GM19452 (cell line): ENCODE measurements at regions not wholly inside any gene's neighbourhood (a gene's known extent, or its start where the extent isn't known, plus 50 kb on each side); places are given as distances from the start of the nearest gene placed in this dataset.

Experiments
- ATAC-seq: cut with Tn5 transposase; IDR thresholded peaks from one replicate; pipeline ENCODE4 v1.9.1; 2021; ENCODE audit not compliant: unreplicated experiment

DNA sequence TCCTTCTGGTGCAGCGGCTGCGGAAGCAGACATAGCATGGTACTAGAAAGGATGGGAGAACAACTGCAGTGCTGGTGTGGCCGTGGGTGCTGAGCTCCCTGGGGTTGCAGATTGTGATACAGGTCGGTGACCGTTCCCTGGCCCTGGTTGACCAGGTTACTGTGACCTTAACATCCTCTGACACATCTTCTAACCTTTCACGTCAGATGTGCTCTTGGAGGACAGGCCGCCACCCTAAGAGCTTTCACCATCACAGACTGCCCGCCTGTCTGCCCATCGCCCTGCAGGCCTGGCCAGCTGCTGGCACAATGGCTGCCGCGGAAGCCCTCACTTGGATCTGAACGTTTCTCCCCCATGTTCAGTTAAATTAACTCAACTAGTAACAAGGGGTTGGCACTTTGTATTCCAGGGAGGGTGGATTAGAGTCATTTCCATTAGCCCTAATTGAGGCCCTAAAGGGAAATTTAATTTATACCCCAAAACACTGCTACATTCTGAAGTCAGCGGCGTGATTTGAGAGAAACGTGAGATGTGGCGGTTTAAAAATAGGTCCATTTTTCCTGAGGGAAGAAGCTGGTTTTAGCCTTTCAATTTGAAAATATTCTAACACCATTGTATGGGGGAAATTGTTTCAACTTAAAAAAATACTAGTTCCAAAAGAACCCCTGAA is 443.9 kb upstream of the CDH4 start:
- no peak for ATAC-seq

DNA sequence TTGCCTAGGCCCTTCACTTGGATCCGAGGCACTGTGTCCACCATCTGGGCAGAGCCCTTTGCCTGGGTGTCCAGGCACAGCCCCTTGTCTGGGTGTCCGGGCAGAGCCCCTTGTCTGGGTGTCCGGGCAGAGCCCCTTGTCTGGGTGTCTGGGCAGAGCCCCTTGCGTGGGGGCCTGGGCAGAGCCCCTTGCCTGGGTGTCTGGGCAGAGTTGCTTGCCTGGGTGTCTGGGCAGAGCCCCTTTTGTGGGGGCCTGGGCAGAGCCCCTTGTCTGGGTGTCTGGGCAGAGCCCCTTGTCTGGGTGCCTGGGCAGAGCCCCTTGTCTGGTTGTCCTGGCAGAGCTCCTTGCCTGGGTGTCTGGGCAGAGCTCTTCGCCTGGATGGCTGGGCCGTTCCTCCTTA is 443.4 kb upstream of the CDH4 start:
- ATAC-seq: no peak

DNA sequence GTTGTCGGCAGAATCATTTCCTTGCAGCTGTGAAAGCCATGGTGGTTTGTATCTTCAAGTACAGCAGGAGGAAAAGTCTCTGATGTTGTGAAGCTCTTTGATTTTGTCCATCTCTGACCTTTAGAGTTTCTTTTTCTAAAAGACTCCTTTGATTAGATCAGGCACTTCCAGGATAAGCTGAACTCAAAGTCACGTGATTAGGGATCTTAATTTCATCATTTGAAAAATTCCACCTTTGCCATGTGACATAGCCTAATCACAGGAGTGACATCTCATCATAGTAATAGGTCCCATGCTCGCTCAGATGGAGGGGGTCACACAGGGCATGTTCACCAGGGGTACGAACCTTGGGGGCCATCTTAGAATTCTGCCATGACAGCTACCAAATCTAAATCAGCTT is 441.5 kb upstream of the CDH4 start:
- ATAC-seq: no peak

DNA sequence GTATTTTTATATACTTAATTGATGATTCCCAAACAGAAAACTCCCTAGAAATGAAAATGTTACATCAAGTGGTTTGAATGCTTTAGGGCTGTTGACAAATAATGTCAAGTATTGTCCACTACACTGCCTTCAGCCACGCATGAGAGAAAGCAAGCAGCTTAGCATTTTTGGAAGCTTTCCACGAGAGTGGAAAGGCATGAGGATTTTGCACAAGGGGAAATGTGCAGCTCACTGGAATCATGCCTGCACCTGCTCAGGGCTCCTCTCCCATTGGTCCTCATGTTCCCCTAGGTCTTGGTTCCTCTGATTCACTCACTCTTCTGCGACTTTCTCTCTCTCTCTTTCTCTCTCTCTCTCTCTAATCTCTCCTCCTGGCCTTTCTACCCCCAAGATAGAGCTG is 439.5 kb upstream of the CDH4 start:
- ATAC-seq: no peak

DNA sequence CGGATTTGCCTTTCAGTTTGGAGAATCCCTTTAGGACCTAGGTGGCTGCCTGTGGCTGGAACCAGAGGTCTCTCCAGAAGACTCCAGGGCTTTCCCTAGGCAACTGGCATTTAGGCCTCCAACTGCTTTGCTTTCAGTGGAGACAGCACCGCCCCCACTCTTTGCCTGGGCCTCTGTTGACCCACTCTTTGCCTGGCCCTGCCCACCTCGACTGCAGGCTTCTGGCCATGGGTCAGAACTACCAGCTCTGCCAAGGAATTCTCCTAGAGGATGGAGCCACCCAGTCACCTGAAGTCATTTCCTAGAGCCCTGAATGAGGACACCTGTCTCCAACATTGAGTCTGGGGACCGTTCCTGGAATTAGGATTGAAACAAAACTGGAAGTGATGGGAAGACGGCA is 439.0 kb upstream of the CDH4 start:
- no peak for ATAC-seq

DNA sequence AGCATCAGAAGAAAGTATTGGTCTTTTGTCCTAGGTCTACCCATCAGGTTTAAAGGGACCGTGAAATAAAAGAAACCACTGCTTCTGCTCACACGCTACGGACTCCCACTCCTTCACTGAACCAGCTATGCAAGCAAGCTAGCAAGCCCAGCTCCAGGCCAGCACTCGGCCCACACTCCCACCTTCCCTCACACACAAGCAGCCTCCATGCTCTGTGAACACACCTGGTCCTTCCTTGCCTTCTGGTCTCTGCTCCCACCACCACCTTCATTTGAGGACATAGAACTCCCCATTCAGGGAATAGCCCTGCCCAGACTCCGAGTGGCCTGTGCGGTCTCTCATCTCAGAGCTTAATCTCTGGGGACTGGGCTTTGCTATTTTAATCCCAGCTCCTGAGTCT is 436.4 kb upstream of the CDH4 start:
- ATAC-seq: no peak

DNA sequence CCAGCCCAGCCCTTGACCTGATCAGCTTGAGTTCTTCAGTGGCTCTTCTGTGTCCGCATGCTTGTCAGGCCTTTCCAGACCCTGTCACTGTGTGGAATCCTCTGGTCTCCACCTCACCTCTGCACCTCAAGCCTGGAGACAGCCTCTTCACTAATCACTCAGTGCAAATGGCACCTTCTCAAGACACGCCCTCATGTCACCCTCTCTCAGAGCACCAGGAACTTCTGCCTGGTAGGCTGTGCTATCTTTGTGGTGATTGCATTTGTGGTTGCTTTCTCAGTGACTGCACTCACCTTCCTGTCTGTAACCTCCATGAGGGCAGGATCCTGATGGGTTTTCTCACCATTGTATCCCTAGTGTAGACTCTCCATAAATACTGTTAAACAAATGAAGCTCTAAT is 435.2 kb upstream of the CDH4 start:
- no peak for ATAC-seq

DNA sequence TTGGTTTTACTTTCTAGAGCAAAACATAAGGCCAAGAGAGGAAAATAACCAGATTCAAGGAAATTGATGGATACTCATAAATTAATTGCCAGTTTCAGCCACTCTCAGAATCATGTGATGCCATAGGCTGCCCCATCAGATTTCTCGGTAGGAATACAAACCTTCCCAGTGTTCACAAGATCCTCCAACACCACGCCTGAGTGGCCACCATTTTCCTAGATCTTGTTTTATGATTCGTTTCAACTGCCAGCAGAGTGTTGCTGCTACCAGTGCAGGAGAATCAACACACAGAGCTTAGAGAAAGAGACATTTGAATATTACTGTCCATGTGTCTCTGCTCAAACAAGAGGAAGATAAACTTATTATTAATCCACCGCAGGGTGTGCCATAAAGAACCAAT is 434.2 kb upstream of the CDH4 start:
- ATAC-seq: no peak

DNA sequence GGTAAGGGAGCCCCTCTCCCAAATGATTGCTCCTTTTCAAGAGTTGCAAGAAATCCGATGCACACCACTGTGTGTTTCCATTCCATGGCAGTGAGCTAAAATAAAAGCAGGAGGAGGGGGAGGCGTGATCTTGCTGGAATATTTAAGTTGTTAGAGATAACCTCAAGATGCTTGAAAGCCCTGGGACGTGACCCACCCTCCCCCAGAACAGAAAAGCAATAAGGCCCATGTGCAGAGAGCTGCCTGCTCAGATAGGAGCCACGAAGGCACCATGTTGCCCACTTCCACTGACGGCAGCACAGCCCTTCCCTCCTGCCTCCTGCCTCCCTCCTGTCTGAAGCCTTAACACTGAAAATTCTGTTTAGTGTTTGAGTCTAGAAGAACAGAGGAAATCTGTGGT is 432.6 kb upstream of the CDH4 start:
- ATAC-seq: no peak

DNA sequence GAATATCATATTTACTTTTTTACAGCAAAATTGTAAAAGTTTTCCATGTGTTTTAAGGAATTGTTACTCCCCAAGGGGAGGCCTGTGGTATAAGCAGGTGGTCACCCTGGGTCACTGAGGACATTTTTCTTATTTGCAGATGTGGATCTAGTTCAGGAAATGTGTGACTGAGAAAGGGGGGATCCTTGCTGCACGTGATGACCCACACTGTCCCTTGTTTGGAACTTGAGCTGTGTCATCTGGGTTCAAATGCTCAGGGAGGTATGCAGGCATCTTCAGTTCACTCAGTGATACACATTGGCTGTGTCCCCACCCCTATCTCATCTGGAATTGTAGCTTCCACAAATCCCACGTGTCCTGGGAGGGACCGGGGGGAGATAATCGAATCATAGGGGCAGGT is 431.9 kb upstream of the CDH4 start:
- ATAC-seq: no peak

DNA sequence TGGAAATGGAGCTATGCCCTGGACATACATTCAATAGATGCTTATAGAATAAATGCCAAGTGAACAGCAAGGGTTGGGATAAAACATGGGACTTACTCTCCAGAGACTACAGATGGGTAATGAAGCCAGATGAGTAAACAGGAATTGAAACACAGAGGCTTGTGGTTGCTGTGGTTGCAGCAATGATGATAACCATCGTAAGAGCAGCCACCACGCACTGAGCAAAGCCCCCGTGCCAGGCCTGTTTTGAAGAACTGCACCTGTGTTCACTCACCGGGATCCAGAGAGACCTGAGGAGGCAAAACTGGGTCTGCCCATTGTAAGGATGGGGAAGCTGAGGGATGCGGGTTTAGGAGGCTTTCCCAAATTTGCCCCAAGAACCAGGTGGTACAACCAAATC is 431.1 kb upstream of the CDH4 start:
- no peak for ATAC-seq

DNA sequence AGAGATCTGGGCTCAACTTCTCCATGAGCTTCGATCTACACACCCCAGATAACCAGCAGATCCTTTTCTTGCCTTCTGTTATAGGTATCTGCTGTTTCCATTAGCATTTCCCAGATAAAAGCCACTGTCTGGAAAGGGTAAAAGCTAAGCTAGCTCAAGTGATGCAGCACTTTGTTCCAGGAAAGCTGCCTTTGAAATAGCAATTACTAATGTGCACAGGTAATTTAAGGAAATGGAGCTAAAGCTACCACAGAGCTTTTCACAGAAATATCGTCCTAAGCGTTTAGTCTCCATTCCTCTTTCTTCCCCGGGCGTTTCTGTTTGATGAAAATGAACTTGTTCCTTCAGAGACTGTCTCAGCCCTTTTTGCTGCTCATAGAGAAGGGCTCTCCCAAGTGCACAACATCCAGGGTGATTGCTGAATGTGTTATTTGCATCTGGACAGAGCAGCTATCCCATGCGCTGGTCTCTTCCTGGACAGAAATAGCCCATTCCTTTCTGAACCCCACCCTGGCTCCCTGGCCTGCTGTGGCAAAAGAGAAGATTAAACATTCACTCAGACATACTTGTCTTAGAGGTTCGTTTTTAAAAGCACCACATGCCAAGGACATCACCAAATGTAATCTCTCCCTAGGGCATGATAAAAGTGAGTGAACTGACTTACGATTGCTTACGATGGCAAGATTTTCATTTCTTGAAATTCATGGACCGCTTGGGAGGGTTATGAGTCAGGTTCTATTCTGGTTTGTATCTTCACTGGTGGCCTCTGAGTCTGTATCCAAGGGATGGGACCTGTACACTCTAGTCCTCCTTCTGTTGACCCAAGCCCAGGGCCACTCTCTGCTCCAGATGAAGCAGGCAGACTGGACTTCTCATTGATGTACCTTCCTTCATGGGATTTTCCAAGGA is 429.1 kb upstream of the CDH4 start:
- no peak for ATAC-seq

DNA sequence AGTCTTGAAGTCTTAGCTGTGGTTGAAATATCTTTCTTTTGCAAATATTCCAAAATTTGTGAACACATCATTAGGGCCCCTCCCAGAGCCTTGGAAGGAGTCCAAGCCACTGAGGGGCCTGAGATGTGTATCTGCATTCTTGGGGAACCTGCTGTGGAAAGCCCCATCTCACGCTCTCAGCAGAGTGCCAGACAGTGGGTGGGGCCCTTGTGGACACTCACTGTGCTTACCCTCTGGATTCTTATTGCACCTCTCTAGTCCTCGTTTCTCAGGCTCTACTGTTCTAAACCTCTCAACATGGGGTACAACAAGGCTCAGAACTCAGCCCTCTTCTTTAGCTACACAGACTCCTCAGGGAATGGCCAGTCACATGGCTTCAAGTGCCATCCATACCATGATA is 416.2 kb upstream of the CDH4 start:
- no peak for ATAC-seq

DNA sequence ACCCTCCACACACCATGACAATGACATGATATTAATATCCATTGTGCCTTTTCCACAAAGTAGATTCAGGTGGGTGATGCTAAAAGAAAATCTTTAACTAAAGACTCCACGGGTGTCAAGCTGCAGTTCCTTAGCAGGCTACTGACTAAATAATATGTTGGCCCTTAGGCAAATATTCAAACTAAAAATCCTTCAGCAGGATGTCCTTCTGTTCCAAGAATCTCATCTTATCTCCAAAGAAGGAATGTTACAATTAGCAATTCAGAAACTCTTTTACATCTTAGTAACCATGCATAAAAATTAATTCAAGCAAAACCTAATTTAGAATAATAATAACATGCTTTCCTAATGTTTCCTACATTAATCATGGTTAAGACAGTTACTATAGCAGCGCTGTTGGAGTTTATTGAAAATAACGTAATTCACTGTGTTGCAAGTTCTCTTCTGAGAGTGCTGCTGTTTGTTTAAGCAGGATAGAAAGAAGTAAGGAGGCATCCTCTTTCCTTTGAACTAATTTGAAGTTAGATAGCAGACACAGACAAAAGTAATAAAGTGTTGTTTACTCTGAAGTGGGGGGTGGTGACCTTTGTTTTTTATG is 414.8 kb upstream of the CDH4 start:
- no peak for ATAC-seq

DNA sequence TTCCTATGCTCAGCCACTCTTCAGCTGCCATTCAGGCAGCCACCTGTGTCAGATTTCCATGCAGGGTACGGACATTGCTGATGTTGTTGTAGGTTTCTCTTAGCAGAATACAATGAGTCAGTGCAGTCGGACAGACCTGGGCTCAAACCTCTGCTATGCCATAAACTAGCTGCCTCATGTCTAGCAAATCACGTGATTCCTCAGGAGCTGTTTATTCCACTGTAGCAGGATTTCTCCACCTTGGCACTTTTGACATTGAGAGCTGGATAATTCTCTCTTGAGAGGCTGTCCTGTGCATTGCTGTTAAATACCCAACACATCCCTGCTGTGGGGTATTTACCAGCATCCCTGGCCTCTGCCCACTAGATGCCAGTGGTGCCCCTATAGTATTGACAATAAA is 413.8 kb upstream of the CDH4 start:
- no peak for ATAC-seq

DNA sequence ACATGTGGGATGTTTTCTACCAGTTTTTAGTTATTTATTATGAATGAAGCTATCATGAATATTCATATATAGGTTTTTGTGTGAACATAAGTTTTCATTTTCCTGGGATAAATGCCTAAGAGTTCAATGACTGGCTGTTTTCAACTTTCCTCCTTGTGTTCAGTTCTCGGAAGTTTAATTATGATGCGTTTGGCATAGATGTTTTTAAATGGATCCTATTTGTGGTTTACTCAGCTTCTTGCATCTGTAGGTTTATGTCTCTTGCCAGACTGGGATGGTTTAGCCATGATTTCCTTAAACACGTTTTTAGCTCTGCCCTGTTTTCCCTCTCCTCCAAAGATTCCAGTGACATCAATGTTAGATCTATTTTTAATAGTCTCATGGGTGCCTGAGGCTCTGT is 411.1 kb upstream of the CDH4 start:
- no peak for ATAC-seq

DNA sequence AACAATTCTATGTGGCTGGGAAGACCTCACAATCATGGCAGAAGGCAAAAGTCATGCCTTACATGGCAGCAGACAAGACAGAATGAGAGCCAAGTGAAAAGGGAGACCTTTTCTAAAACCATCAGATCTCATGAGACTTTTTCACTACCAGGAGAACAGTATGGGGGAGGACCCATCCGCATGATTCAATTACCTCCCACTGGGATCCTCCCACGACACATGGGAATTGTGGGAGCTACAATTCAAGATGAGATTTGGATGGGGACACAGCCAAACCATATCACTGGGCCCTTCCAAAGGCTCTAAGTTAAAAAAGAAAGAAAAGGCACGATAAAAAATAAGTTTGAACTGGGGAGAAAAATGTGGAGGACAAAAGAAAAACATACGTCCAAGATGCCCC is 406.9 kb upstream of the CDH4 start:
- ATAC-seq: no peak

DNA sequence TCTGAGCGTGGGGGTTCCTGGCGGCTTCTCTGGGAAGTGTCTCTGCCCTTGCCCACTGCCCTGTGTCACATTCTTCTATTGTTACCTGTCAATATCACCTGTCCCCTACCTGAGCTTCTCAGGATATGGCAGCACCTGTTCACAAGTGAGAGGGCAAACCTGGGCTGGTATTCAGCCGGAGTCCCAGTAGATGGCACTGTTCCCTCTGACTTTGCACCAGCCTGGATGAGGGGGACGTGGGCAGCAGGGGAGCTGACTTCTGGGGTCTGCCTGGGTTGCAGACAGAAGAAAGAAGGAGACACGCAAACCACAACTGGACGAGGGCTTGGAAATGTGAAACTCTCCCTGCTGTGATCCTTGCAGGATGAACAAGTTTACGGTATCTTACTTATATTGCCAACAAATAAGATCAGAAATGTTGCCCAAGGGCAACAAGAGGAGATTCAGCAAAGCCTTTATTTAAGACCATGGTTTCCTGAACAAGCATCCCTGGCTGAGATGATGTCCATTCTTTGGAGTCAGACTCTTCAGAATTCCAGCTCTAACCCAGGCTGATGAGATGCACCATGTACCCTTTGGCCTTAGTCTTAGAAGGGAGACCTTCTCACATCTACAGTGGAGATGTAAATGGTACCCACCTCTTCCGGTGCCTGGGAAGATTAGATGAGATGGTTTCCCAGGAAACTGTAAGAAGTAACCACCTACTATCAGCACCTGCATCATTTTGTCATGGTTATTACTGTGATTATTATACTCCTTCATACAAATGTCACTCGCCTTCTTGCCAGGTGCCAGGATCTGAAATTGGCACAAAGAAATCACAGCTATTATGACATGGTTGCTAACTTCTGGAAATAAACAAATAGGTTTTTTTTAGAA is 400.0 kb upstream of the CDH4 start:
- ATAC-seq: no peak

DNA sequence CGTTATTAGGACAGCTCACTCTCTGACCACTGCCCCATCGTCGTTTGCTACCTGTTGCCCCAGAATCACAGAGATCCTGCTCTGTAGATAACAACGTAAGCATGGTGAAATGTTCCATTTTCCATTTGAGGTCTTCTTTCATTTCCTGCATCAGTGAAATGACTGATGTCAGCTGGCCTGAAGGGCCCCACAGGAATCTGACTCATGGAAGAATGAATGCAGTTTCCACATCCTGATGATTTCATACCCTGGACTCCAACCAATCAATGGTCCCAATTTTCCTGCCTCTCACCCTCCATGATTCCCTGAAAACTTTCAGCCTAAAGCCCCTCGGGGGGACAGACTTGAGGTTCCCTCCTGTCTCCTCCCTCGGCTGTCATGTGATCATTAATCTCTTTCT is 394.4 kb upstream of the CDH4 start:
- no peak for ATAC-seq

DNA sequence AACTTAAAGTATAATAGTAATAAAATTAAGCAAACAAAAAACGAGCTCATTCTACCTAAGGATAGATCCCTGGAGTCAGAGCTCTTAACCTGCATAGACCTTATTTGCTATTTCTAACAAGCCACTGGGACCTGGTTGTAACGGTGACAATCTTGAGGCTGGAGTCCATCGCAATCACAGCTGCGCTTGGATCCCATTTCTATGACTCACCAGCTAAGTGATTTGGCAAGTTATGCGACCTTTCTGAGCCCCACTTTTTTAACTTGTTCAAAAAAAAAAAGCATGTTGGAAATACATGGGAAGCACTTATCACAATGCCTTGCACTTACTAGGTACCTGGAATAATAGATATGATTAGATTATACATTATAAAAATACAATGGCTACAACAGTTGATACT is 389.5 kb upstream of the CDH4 start:
- ATAC-seq: no peak

DNA sequence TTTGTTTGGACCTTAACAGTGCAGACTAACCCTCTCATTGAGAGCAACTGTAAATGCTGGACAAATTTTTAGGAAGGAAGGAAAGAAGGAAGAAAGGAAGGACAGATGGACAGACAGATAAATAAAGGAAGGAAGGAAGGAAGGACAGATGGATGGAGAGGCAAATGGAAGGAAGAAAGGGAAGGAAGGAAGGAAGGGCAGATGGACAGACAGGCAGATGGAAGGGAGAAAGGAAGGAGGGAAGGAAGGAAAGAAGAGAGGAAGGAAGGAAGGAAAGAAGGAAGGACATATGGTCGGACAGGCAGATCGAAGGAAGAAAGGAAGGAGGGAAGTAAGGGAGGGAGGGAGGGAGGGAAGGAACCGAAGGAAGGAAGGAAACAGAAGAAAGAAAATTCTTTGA is 388.5 kb upstream of the CDH4 start:
- ATAC-seq: no peak
